ENCODE measurements at regions not wholly inside any gene's neighbourhood (a gene's known extent, or its start where the extent isn't known, plus 50 kb on each side); places are given as distances from the start of the nearest gene placed in this dataset.

- peak overlapping the region; percentile 42 for H3K4me2 ChIP-seq (replicated peaks; ENCODE audit: low read depth, low read length, poor library complexity, severe bottlenecking)
- 67% methylated on average over 24 of the region's 25 CpGs for WGBS (ENCODE audit: insufficient coverage)
- no peak overlapping the region for H3K9ac ChIP-seq (ENCODE audit: low read length)
Observed at GRCh38 chr7:47635091-47636080, 53.5 kb upstream of the TNS3 start.

More at GRCh38 chr7:47635091-47636080, 53.5 kb upstream of the TNS3 start:
- TF ChIP-seq CTCF (IDR thresholded peaks at IDR 0.05) (no peak), EZH2 (IDR thresholded peaks at IDR 0.05; ENCODE audit: borderline replicate concordance, insufficient read depth, low read depth, low read length, poor library complexity, severe bottlenecking) (no peak)
- ChIA-PET CTCF (no interaction called here), POLR2A (no interaction called here)
- no peak overlapping the region for H3K27ac ChIP-seq (ENCODE audit: low read length in 2 of 2)
- H3K27me3 ChIP-seq (replicated peaks in 1 of 4; ENCODE audit: control extremely low read depth in 1 of 4, control insufficient read depth in 3 of 4, insufficient read depth in 4 of 4, low read length in 3 of 4): peaks cover 0 to 4% (median 0%) of the 10 kb centered on the region in 4 experiments
- H2AFZ ChIP-seq (ENCODE audit: insufficient read depth, low read depth, low read length, poor library complexity, severe bottlenecking): peak overlapping the region; percentile 26
- peak overlapping the region in 1 of 5 experiments; percentile 23 for H3K4me3 ChIP-seq (ENCODE audit: control extremely low read depth in 1 of 5, extremely low read depth in 1 of 5, insufficient read depth in 1 of 5, low read depth in 2 of 5, low read length in 4 of 5)
- Mint-ChIP-seq H3K4me1 (peaks cover 34% of the 10 kb centered on the region), H3K27me3 (no peaks in the 10 kb centered on the region), H3K9me3 (ENCODE audit: insufficient read depth) (no peaks in the 10 kb centered on the region), H3K27ac (peak overlapping the region; percentile 37), H3K4me3 (peak overlapping the region; percentile 53)
- DNase-seq (no peak), ATAC-seq (ENCODE audit: low read depth) (peak; percentile 33)
- H3K79me2 ChIP-seq (ENCODE audit: control insufficient read depth, insufficient read depth, low read length): no peaks in the 10 kb centered on the region
- H3K4me1 ChIP-seq (ENCODE audit: control insufficient read depth in 2 of 2, insufficient read depth in 2 of 2, low read length in 2 of 2): peaks cover 11 to 16% of the 10 kb centered on the region in 2 donors
- intact Hi-C loops (cut with micrococcal nuclease): no loop called here
- H3K9me3 ChIP-seq (ENCODE audit: control extremely low read depth in 1 of 3, control insufficient read depth in 2 of 3, insufficient read depth in 1 of 3, low read length in 2 of 3): peaks cover 0 to 9% (median 0%) of the 10 kb centered on the region in 3 donors
- no peaks in the 10 kb centered on the region for H3K36me3 ChIP-seq (replicated peaks in 1 of 2; ENCODE audit: control extremely low read depth in 1 of 2, control insufficient read depth in 1 of 2, extremely low read depth in 1 of 2, insufficient read depth in 2 of 2, low read length in 1 of 2)
- no peaks in the 10 kb centered on the region for H4K20me1 ChIP-seq (ENCODE audit: control insufficient read depth, insufficient read depth, low read length, poor library complexity, severe bottlenecking)
